Duodenal mucosa (tissue), 2 donors: ENCODE measurements at regions not wholly inside any gene's neighbourhood (a gene's known extent, or its start where the extent isn't known, plus 50 kb on each side); places are given as distances from the start of the nearest gene placed in this dataset.

Experiments
- H3K27ac ChIP-seq: one replicate; pipeline ENCODE4 v1.7.0; 2013; ENCODE audit warnings: low read depth, low read length
- H3K27me3 ChIP-seq, 2 donors: one replicate each; pipeline ENCODE4 v1.7.0; 2013; ENCODE audit warnings: low read length in 2 of 2, control low read depth in 1 of 2; ENCODE audit not compliant: insufficient read depth in 2 of 2, control insufficient read depth in 1 of 2
- H3K36me3 ChIP-seq, 2 donors: one replicate each; pipeline ENCODE4 v1.7.0; 2013; ENCODE audit warnings: low read length in 2 of 2, control low read depth in 1 of 2; ENCODE audit not compliant: insufficient read depth in 2 of 2, control insufficient read depth in 1 of 2
- H3K4me1 ChIP-seq, 2 donors: one replicate each; pipeline ENCODE4 v1.7.0; 2013; ENCODE audit warnings: low read length in 2 of 2, control low read depth in 1 of 2; ENCODE audit not compliant: insufficient read depth in 2 of 2, control insufficient read depth in 1 of 2
- H3K4me3 ChIP-seq, 2 donors: one replicate each; pipeline ENCODE4 v1.7.0; 2013; ENCODE audit warnings: low read length in 2 of 2, low read depth in 1 of 2
- H3K9ac ChIP-seq, 2 donors: one replicate each; pipeline ENCODE4 v1.7.0; 2013; ENCODE audit warnings: low read length in 2 of 2, low read depth in 1 of 2
- H3K9me3 ChIP-seq, 2 donors: one replicate each; pipeline ENCODE4 v1.7.0; 2013; ENCODE audit warnings: low read length in 2 of 2, control low read depth in 1 of 2; ENCODE audit not compliant: control insufficient read depth in 1 of 2

GRCh38 chr16:73707863-73708262, 588.8 kb upstream of the PSMD7 start:
- no peak overlapping the region for H3K9ac ChIP-seq
- H3K36me3 ChIP-seq: no peaks in the 10 kb centered on the region

GRCh38 chr16:73703891-73704290, 592.7 kb upstream of the PSMD7 start:
- no peaks in the 10 kb centered on the region for H3K36me3 ChIP-seq
- no peak overlapping the region for H3K9ac ChIP-seq
- no peak overlapping the region for H3K27ac ChIP-seq
- no peak overlapping the region for H3K4me3 ChIP-seq
- H3K9me3 ChIP-seq: no peaks in the 10 kb centered on the region
- no peaks in the 10 kb centered on the region for H3K4me1 ChIP-seq
- H3K27me3 ChIP-seq: no peaks in the 10 kb centered on the region

More at GRCh38 chr16:73707863-73708262, 588.8 kb upstream of the PSMD7 start:
- H3K27ac ChIP-seq: no peak overlapping the region
- H3K9me3 ChIP-seq: no peaks in the 10 kb centered on the region
- no peaks in the 10 kb centered on the region for H3K4me1 ChIP-seq
- no peak overlapping the region for H3K4me3 ChIP-seq
- no peaks in the 10 kb centered on the region for H3K27me3 ChIP-seq

- no peaks in the 10 kb centered on the region for H3K4me1 ChIP-seq
- H3K9me3 ChIP-seq: no peaks in the 10 kb centered on the region
- no peak overlapping the region for H3K27ac ChIP-seq
- no peaks in the 10 kb centered on the region for H3K36me3 ChIP-seq
- no peak overlapping the region for H3K4me3 ChIP-seq
- H3K27me3 ChIP-seq: no peaks in the 10 kb centered on the region
- H3K9ac ChIP-seq: no peak overlapping the region
Observed at GRCh38 chr16:73697336-73697735, 599.3 kb upstream of the PSMD7 start.

GRCh38 chr16:73692861-73693260, 603.8 kb upstream of the PSMD7 start:
- H3K9ac ChIP-seq: no peak overlapping the region
- H3K27ac ChIP-seq: no peak overlapping the region
- H3K4me1 ChIP-seq: no peaks in the 10 kb centered on the region
- no peaks in the 10 kb centered on the region for H3K9me3 ChIP-seq
- no peak overlapping the region for H3K4me3 ChIP-seq
- H3K36me3 ChIP-seq: no peaks in the 10 kb centered on the region
- no peaks in the 10 kb centered on the region for H3K27me3 ChIP-seq

DNA sequence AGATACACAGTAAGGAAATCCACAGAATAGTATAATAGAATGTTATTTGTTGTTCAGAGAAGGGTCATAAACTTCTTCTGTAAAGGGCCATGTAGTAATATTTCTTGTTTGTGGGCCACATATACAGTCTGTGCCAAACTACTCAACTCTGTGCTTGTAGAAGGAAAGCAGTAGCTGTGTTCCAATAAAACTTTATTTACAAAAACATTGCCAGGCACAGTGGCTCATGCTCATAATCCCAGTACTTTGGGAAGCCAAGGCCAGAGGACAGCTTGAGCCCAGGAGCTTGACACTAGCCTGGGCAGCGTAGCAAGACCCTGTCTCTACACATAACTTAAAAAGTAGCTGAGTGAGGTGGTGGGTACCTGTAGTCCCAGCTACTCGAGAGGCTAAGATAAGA, 612.8 kb upstream of the PSMD7 start:
- H3K27me3 ChIP-seq: no peaks in the 10 kb centered on the region
- no peak overlapping the region for H3K27ac ChIP-seq

GRCh38 chr16:73672135-73672534, 624.2 kb upstream of the ZFHX3 start:
- no peak overlapping the region for H3K4me3 ChIP-seq
- H3K27me3 ChIP-seq: no peaks in the 10 kb centered on the region
- no peak overlapping the region for H3K27ac ChIP-seq
- H3K9me3 ChIP-seq: peaks cover 0 to 3% of the 10 kb centered on the region in 2 donors
- no peaks in the 10 kb centered on the region for H3K36me3 ChIP-seq
- H3K9ac ChIP-seq: no peak overlapping the region
- H3K4me1 ChIP-seq: no peaks in the 10 kb centered on the region

More for the DNA sequence above, 612.8 kb upstream of the PSMD7 start:
- Histone ChIP-seq H3K36me3 (no peaks in the 10 kb centered on the region), H3K9me3 (no peaks in the 10 kb centered on the region), H3K9ac (no peak overlapping the region), H3K4me1 (no peaks in the 10 kb centered on the region), H3K4me3 (no peak overlapping the region)

DNA sequence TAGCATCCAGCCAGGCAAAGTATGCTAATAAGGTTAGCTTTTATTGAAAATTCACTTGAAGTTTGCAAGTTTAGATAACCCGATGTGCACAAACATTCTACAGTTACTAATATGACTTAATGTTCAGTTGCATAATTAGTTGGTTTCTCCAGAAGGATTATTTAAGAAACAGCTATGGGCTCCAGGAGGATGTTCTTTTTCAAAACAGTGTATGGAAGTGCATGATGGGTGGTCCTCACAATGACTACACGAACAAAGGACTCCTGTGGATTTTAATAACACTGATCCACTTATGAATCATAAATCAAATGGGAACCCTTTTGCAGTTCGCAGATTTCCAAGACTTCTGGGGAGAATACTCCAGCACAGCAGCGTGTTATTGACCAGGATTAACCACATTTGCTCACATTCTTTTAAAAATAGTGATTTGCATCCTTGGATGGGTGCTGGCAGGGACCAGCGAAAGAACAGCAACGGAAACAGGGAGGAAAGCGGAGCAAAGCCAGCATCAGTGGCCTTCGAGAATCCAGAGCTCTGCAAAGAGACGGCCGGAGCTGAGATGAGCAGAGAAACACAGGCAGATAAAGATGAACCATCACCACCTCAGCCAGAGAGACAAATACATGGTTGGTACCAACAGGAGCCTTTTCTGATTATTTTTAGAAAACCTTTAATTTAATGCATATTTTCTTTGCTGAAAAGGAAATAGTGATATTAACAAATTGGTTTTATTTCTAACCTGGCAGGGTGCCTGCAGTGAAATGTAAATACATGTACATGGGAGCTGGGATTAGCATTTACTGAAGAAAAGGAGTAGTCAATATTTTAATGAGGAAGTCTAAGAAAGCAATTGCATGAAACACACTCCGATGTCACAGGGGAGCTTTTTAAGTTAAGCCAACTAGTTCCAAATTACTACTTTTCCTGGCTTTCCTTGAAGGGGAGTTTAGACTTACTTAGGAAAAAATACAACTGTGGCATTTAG, 623.2 kb upstream of the ZFHX3 start:
- H3K9ac ChIP-seq: no peak overlapping the region

GRCh38 chr16:73669535-73670274, 621.8 kb upstream of the ZFHX3 start:
- Histone ChIP-seq H3K27ac (no peak overlapping the region), H3K27me3 (no peaks in the 10 kb centered on the region), H3K9me3 (peaks cover 0 to 3% of the 10 kb centered on the region in 2 donors)

More for the DNA sequence above, 623.2 kb upstream of the ZFHX3 start:
- H3K27ac ChIP-seq: no peak overlapping the region
- H3K4me3 ChIP-seq: no peak overlapping the region
- no peaks in the 10 kb centered on the region for H3K27me3 ChIP-seq
- peaks cover 0 to 3% of the 10 kb centered on the region in 2 donors for H3K9me3 ChIP-seq
- H3K4me1 ChIP-seq: no peaks in the 10 kb centered on the region
- no peaks in the 10 kb centered on the region for H3K36me3 ChIP-seq

DNA sequence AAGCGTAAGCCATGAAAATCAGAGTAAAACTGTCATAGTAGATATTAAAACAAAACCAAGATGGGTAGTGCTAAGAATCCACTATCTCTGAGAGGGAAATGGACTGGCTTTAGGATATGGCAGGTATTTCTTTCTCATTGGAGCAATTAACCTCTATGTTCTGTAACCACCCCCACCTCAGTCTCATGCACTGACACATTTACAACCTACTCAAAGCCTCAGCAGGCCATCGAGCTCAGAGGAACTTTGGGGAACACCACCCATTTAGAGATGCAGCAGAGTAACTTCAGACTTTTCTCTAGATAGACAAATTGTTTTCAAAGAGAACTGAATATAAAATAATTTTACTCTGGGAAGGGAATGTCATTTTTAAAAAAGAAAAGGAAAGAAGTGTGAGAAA, 615.8 kb upstream of the ZFHX3 start:
- Histone ChIP-seq H3K4me1 (no peaks in the 10 kb centered on the region), H3K9ac (no peak overlapping the region), H3K4me3 (no peak overlapping the region), H3K36me3 (no peaks in the 10 kb centered on the region), H3K27ac (no peak overlapping the region), H3K9me3 (peaks cover 0 to 3% of the 10 kb centered on the region in 2 donors), H3K27me3 (no peaks in the 10 kb centered on the region)

More at GRCh38 chr16:73669535-73670274, 621.8 kb upstream of the ZFHX3 start:
- no peaks in the 10 kb centered on the region for H3K36me3 ChIP-seq
- no peak overlapping the region for H3K9ac ChIP-seq
- H3K4me1 ChIP-seq: no peaks in the 10 kb centered on the region
- no peak overlapping the region for H3K4me3 ChIP-seq

DNA sequence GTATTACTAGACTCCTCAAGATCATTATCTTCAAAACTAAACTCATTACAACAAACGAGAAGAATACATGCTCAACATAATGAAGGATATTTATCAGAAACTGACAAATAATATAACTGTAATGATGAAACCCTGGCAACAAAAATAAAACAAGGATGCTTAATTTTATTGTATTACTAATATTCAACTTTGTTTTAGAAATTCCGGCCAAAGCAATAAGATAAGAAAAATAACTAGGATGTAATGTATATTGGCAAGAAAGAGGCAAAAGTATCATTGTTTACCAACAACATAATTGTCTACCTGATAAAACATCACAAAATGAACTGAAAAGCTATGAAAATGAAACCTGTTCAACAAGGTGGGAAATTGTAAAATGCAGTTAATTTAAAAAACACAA, 588.3 kb upstream of the ZFHX3 start:
- H3K9me3 ChIP-seq: peaks cover 6 to 7% of the 10 kb centered on the region in 2 donors

More for the DNA sequence above, 588.3 kb upstream of the ZFHX3 start:
- Histone ChIP-seq H3K36me3 (no peaks in the 10 kb centered on the region), H3K27me3 (no peaks in the 10 kb centered on the region), H3K4me1 (no peaks in the 10 kb centered on the region), H3K9ac (no peak overlapping the region), H3K27ac (no peak overlapping the region), H3K4me3 (no peak overlapping the region)
